Posterior vena cava (tissue), 2 donors: ENCODE measurements at regions not wholly inside any gene's neighbourhood (a gene's known extent, or its start where the extent isn't known, plus 50 kb on each side); places are given as distances from the start of the nearest gene placed in this dataset.
"Not testable (repeated sequence)": the region's sequence is repeated elsewhere in the genome, so short reads cannot be mapped to it uniquely, and the experiment has no call there.

Experiments used
- DNase-seq: peaks from one replicate; pipeline ENCODE4 v3.0.0-alpha.2; 2020; ENCODE audit warnings: low spot score
- intact Hi-C, 2 donors: fragments of 100-400 bp; cut with DNase I; formaldehyde crosslinking; loops; one replicate each; pipeline versions ENCODE4 v1.14.1 to v1.14.2; 2022 to 2023
- donor health status: DM: yes; HTN: yes; CAD: no.
- donor health status: DM: yes; HTN: yes; CAD: no.

DNA sequence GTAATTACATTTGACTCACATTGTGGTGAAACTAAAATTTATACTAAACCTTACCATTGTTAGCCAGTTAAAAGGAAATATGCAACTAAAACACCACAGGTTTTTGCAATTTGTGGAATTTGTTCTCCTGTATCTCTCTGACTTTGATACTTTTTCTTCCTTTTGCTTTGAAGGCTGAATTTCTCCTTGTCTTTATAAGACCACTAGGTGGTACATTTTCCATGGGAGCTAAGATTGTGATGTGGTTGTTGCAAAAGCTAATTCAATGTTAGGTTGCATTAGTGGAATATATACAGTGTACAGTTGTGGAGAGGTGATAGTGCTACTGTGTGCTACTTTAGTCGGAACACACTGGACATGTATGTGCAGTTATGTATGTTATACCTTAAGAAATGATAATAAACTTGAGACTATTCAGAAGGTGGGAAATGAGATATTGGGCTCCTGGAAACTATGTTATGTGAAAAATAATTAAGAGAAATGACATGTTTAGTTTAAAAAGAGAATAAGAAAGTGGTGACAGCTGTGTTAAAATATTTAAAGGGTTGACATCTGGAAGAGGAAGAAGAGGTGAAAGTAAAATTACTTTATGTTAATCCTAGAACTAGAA lies 70.3 kb downstream of the ARL9 start:
- DNase-seq = no peak
- intact Hi-C loops = loop anchor here in 1 of 2 donors (10.0 kb wide), 1 partner anchor 79 kb away; no protein-coding TSS in a partner anchor

DNA sequence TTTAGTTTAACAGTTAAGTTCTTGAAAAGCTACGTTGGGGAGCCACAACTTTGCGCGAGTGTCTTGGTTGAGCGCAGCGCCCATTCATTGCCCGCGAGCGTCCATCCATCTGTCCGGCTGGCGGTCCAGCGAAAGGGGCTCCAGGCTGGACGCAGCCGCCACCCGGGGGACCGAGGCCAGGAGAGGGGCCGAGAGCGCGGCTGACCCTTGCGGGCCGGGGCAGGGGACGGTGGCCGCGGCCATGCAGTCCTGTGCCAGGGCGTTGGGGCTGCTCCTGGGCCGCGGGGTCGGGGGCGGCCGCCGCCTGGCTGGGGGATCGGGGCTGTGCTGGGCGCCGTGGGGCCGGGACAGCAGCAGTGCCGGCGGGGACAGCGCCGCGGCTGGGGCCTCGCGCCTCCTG lies 86.8 kb downstream of the ARL9 start:
- DNase-seq, intact Hi-C loops: not testable (repeated sequence)
